Neural cell (in vitro differentiated cells): ENCODE measurements at regions not wholly inside any gene's neighbourhood (a gene's known extent, or its start where the extent isn't known, plus 50 kb on each side); places are given as distances from the start of the nearest gene placed in this dataset.

Experiments
- H2AFZ ChIP-seq: fragments of 200-600, 300-800 bp; sonication (generic), shearing (Covaris generic); 2 replicates; pipeline ENCODE4 v1.6.0; 2014; ENCODE audit warnings: low read depth, mild to moderate bottlenecking, antibody characterized with exemption, low read length, moderate library complexity
- H3F3A ChIP-seq: fragments of 200-600 bp; shearing (Covaris generic); 2 replicates; pipeline ENCODE4 v1.6.1; 2016; ENCODE audit warnings: mild to moderate bottlenecking, moderate library complexity, mixed read lengths, antibody characterized with exemption, low read length; ENCODE audit not compliant: insufficient read depth, poor library complexity, severe bottlenecking
- H3K27ac ChIP-seq: fragments of 200-600, 300-800 bp; sonication (generic), shearing (Covaris generic); 2 replicates; pipeline ENCODE4 v1.5.1; 2014; ENCODE audit warnings: mild to moderate bottlenecking, low read length, moderate library complexity
- H3K27me3 ChIP-seq: fragments of 300-800, 200-600 bp; sonication (generic), shearing (Covaris generic); 2 replicates; pipeline ENCODE4 v1.6.0; 2014; ENCODE audit warnings: mild to moderate bottlenecking, low read depth, low read length, moderate library complexity; ENCODE audit not compliant: insufficient read depth
- H3K36me3 ChIP-seq: fragments of 300-800, 200-600 bp; sonication (generic), shearing (Covaris generic); 2 replicates; pipeline ENCODE4 v1.5.1; 2014; ENCODE audit warnings: mild to moderate bottlenecking, antibody characterized with exemption, low read length, moderate library complexity; ENCODE audit not compliant: insufficient read depth
- H3K4me2 ChIP-seq: fragments of 300-800, 200-600 bp; sonication (generic), shearing (Covaris generic); 2 replicates; pipeline ENCODE4 v1.6.0; 2014; ENCODE audit warnings: mild to moderate bottlenecking, low read length
- H3K4me3 ChIP-seq: fragments of 300-800, 200-600 bp; sonication (generic), shearing (Covaris generic); 2 replicates; pipeline ENCODE4 v1.5.1; 2014; ENCODE audit warnings: mild to moderate bottlenecking, low read length, moderate library complexity
- H3K79me2 ChIP-seq: fragments of 200-600 bp; shearing (Covaris generic); replicated peaks from 2 replicates; pipeline ENCODE4 v1.6.0; 2014; ENCODE audit warnings: mild to moderate bottlenecking, low read length, moderate library complexity; ENCODE audit not compliant: insufficient read depth
- H3K9ac ChIP-seq: fragments of 300-800, 200-600 bp; sonication (generic), shearing (Covaris generic); 2 replicates; pipeline ENCODE4 v1.6.1; 2016; ENCODE audit warnings: mild to moderate bottlenecking, low read length, mixed read lengths
- H3K9me2 ChIP-seq: fragments of 200-600 bp; shearing (Covaris generic); 2 replicates; pipeline ENCODE4 v1.6.1; 2016; ENCODE audit warnings: mild to moderate bottlenecking, low read length, mixed read lengths; ENCODE audit not compliant: insufficient read depth
- H3K9me3 ChIP-seq: fragments of 200-600, 300-800 bp; sonication (generic), shearing (Covaris generic); 2 replicates; pipeline ENCODE4 v1.6.1; 2016; ENCODE audit warnings: mild to moderate bottlenecking, mixed run types, low read length, moderate library complexity, mixed read lengths
- H4K20me1 ChIP-seq: fragments of 200-600 bp; shearing (Covaris generic); 2 replicates; pipeline ENCODE4 v1.6.1; 2016; ENCODE audit warnings: mild to moderate bottlenecking, mixed run types; ENCODE audit not compliant: insufficient read depth
- CTCF ChIP-seq: fragments of 450-650 bp; IDR thresholded peaks from 2 replicates; pipeline ENCODE4 v1.5.1; 2014; ENCODE audit warnings: antibody characterized with exemption, mild to moderate bottlenecking, moderate library complexity; ENCODE audit not compliant: poor library complexity, severe bottlenecking
- EP300 ChIP-seq: fragments of 450-650 bp; conservative IDR thresholded peaks from 2 replicates; pipeline ENCODE4 v1.6.1; 2014; ENCODE audit warnings: antibody characterized with exemption, mild to moderate bottlenecking, moderate library complexity; ENCODE audit not compliant: poor library complexity, severe bottlenecking
- EZH2 ChIP-seq: fragments of 200-600, 300-800 bp; shearing (Covaris generic), sonication (generic); IDR thresholded peaks from 2 replicates; pipeline ENCODE4 v1.6.1; 2014; ENCODE audit warnings: antibody characterized with exemption, low read length, borderline replicate concordance, mild to moderate bottlenecking; ENCODE audit not compliant: insufficient read depth, poor library complexity, severe bottlenecking
- MXI1 ChIP-seq: fragments of 450-650 bp; conservative IDR thresholded peaks from 2 replicates; pipeline ENCODE4 v1.6.1; 2014; ENCODE audit warnings: antibody characterized with exemption, mild to moderate bottlenecking; ENCODE audit not compliant: poor library complexity, severe bottlenecking
- POLR2AphosphoS5 ChIP-seq: IDR thresholded peaks from 2 replicates; pipeline ENCODE4 v1.6.1; 2012
- RAD21 ChIP-seq: fragments of 450-650 bp; conservative IDR thresholded peaks from 2 replicates; pipeline ENCODE4 v1.6.1; 2014; ENCODE audit warnings: antibody characterized with exemption, mild to moderate bottlenecking, moderate library complexity
- REST ChIP-seq: IDR thresholded peaks from 2 replicates; pipeline ENCODE4 v1.6.1; 2012; ENCODE audit warnings: borderline replicate concordance
- SMC3 ChIP-seq: fragments of 450-650 bp; conservative IDR thresholded peaks from 2 replicates; pipeline ENCODE4 v1.6.1; 2014; ENCODE audit warnings: antibody characterized with exemption, mild to moderate bottlenecking, moderate library complexity; ENCODE audit not compliant: poor library complexity
- TAF1 ChIP-seq: IDR thresholded peaks from 2 replicates; pipeline ENCODE4 v1.6.1; 2012; ENCODE audit warnings: low read depth

- no peaks in the 10 kb centered on the region for H4K20me1 ChIP-seq
- peaks cover 7% of the 10 kb centered on the region for H3K9me3 ChIP-seq
- no peaks in the 10 kb centered on the region for H3K27me3 ChIP-seq
- no peak overlapping the region for H3K27ac ChIP-seq
- no peak for TF ChIP-seq MXI1
- TF ChIP-seq EP300, result no peak
- no peak for TF ChIP-seq REST
- TF ChIP-seq SMC3, result no peak
- TF ChIP-seq POLR2AphosphoS5, result no peak
- no peak for TF ChIP-seq EZH2
- no peak for TF ChIP-seq CTCF
- no peaks in the 10 kb centered on the region for H3K36me3 ChIP-seq
- no peaks in the 10 kb centered on the region for H3F3A ChIP-seq
- no peaks in the 10 kb centered on the region for H3K79me2 ChIP-seq
- H3K4me3 ChIP-seq, result no peak overlapping the region
- no peak overlapping the region for H3K4me2 ChIP-seq
- no peak overlapping the region for H3K9ac ChIP-seq
- no peak overlapping the region for H2AFZ ChIP-seq
- no peaks in the 10 kb centered on the region for H3K9me2 ChIP-seq
Observed at GRCh38 chr4:98741952-98742351, 83.5 kb upstream of the TSPAN5 start.

GRCh38 chr4:98739751-98740150 is 81.3 kb upstream of the TSPAN5 start:
- no peaks in the 10 kb centered on the region for H3K27me3 ChIP-seq
- TF ChIP-seq POLR2AphosphoS5, result no peak
- H2AFZ ChIP-seq, result no peak overlapping the region
- no peaks in the 10 kb centered on the region for H3F3A ChIP-seq
- no peak overlapping the region for H3K9ac ChIP-seq
- H3K4me3 ChIP-seq, result no peak overlapping the region
- H3K27ac ChIP-seq, result no peak overlapping the region
- no peaks in the 10 kb centered on the region for H3K9me2 ChIP-seq
- no peaks in the 10 kb centered on the region for H3K36me3 ChIP-seq
- no peak overlapping the region for H3K4me2 ChIP-seq
- H4K20me1 ChIP-seq, result no peaks in the 10 kb centered on the region
- no peaks in the 10 kb centered on the region for H3K79me2 ChIP-seq
- H3K9me3 ChIP-seq, result peaks cover 7% of the 10 kb centered on the region

GRCh38 chr4:98733601-98734000 is 75.2 kb upstream of the TSPAN5 start:
- H3K79me2 ChIP-seq, result no peaks in the 10 kb centered on the region
- H3K4me2 ChIP-seq, result no peak overlapping the region
- H3K9ac ChIP-seq, result no peak overlapping the region
- peaks cover 7% of the 10 kb centered on the region for H3K9me3 ChIP-seq
- H3K4me3 ChIP-seq, result no peak overlapping the region
- H3K9me2 ChIP-seq, result no peaks in the 10 kb centered on the region
- H4K20me1 ChIP-seq, result no peaks in the 10 kb centered on the region
- TF ChIP-seq MXI1 (no peak), POLR2AphosphoS5 (no peak), EP300 (no peak), CTCF (no peak), TAF1 (no peak), RAD21 (no peak), SMC3 (no peak), EZH2 (no peak), REST (no peak)
- H3K27me3 ChIP-seq, result no peaks in the 10 kb centered on the region
- H2AFZ ChIP-seq, result no peak overlapping the region
- H3K27ac ChIP-seq, result no peak overlapping the region
- no peaks in the 10 kb centered on the region for H3K36me3 ChIP-seq
- H3F3A ChIP-seq, result no peaks in the 10 kb centered on the region
